ENCODE measurements at regions not wholly inside any gene's neighbourhood (a gene's known extent, or its start where the extent isn't known, plus 50 kb on each side); places are given as distances from the start of the nearest gene placed in this dataset.
A peak's percentile ranks its signal among the peaks of the same experiment; 100 is the strongest.

DNA sequence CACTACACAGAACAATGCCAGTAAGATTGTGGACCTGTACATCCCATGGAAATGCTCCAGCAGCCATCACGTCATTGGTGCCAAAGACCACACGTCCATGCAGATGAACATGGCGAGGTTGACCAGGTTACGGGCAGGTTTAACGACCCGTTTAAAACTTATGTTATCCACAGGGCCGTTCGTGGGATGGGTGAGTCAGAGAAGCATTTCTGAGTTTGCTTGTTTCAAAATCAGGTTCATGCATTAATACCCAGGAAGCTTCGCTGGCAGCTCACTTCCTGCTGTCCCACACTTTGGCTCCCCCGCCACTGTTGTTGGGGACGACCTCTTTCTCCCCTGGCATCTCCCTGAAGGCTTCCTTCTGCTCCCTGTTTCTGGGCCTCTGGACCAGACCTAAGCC is 194.1 kb downstream of the USP12 start:
- ATAC-seq = no peak
- no peaks in the 10 kb centered on the region for H3K9me3 ChIP-seq
- H3K36me3 ChIP-seq = no peaks in the 10 kb centered on the region
- no peak overlapping the region for H3K27ac ChIP-seq
- no peak for DNase-seq
- TF ChIP-seq CTCF (IDR thresholded peaks at IDR 0.05) = no peak
- intact Hi-C loops (cut with DNase I) = no loop called here
- H3K4me1 ChIP-seq = peaks cover 2% of the 10 kb centered on the region
- no peak overlapping the region for H3K4me3 ChIP-seq
- no peaks in the 10 kb centered on the region for H3K27me3 ChIP-seq (ENCODE audit: low read depth)

DNA sequence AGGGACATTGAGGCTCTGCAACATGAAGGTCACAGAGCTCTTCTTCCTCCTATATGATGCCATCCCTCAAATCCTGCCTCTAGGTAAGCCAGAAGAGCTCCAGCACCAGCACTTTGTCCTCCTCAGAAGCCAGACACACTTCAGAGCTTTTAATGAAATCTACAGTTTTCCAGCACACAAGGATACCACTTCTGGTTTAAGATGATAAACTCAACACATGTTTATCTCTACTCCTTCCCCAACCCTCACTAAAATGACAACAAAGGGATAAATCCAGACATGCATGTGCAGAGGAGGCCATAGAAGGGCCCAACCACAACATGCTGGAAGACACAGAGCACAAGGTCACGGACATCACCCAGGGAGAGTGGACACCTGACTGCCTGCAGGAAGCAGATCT is 195.3 kb downstream of the USP12 start:
- no peak for TF ChIP-seq CTCF (IDR thresholded peaks at IDR 0.05)
- ATAC-seq = no peak

GRCh38 chr13:26973946-26974345 is 197.7 kb downstream of the USP12 start:
- peaks cover under 1% of the 10 kb centered on the region for H3K4me1 ChIP-seq
- DNase-seq = peak; percentile 18
- TF ChIP-seq CTCF (IDR thresholded peaks at IDR 0.05) = no peak
- ATAC-seq = no peak
- no peak overlapping the region for H3K4me3 ChIP-seq
- intact Hi-C loops (cut with DNase I) = no loop called here
- H3K9me3 ChIP-seq = no peaks in the 10 kb centered on the region
- no peaks in the 10 kb centered on the region for H3K27me3 ChIP-seq (ENCODE audit: low read depth)
- no peaks in the 10 kb centered on the region for H3K36me3 ChIP-seq
- H3K27ac ChIP-seq = no peak overlapping the region

More for the DNA sequence above, 195.3 kb downstream of the USP12 start:
- Histone ChIP-seq H3K9me3 (no peaks in the 10 kb centered on the region), H3K27ac (no peak overlapping the region), H3K27me3 (ENCODE audit: low read depth) (no peaks in the 10 kb centered on the region), H3K4me1 (no peaks in the 10 kb centered on the region), H3K4me3 (no peak overlapping the region), H3K36me3 (no peaks in the 10 kb centered on the region)
- no peak for DNase-seq
- intact Hi-C loops (cut with DNase I) = no loop called here

DNA sequence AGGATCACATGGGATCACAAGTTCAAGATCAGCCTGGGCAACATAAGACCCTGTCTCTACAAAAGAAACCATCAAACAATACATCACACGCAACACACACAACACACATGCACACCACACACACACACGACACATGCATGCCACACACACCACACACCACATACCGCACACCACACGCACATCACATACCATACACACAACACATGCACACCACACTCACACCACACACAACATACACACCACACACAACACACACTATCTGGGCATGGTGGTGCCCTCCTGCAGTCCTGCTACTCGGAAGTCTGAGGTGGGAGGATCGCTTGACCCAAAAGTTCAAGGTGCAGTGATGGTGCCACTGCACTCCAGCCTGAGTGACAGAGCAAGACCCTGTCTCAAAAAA is 198.3 kb downstream of the USP12 start:
- Histone ChIP-seq H3K4me3 (no peak overlapping the region), H3K9me3 (no peaks in the 10 kb centered on the region), H3K27ac (no peak overlapping the region), H3K4me1 (peaks cover 7% of the 10 kb centered on the region), H3K27me3 (ENCODE audit: low read depth) (no peaks in the 10 kb centered on the region), H3K36me3 (no peaks in the 10 kb centered on the region)
- no peak for DNase-seq
- no peak for TF ChIP-seq CTCF (IDR thresholded peaks at IDR 0.05)
- intact Hi-C loops (cut with DNase I) = no loop called here
- no peak for ATAC-seq

DNA sequence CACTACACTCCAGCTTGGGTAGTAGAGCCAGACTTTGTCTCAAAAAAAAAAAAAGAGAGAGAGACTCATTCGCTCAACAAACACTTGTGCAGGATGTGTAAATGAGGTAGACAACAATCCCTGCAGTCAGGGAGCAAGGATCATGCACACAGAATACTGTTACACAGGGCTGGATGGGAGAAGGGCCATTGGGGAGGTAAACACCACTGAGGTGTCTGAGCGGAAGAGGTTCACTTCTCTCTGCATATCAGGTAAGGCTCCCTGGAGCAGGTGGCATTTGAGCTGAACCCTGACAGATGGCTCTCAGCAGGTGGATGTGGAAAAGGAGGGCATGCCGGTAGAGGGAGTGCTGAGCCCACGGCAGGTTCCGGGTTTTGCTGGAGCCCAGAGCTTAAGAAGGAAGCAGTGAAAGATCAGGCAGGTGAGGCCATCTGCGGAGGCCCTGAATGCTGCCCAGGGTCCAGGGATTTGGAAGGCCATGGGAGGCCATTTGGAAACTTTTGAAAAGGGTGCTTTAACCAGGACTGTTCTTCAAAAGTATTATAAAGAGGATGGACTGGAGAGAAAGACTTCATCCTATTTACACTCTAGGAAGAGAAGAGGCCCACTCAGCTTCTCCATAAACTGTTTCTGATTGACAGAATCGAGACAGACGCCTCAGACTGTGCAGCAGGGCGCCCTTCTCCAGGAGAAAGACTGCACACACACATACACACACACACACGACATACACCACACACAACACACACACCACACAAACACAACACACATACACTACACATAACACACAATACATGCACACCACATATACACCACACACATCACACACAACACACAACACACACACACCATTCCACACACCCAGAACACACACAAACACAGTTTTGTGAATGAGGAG is 199.4 kb downstream of the USP12 start:
- no peak overlapping the region for H3K27ac ChIP-seq
- no peaks in the 10 kb centered on the region for H3K27me3 ChIP-seq (ENCODE audit: low read depth)
- no peak overlapping the region for H3K4me3 ChIP-seq
- DNase-seq (peak; percentile 60), ATAC-seq (peak; percentile 72 to 76)
- H3K36me3 ChIP-seq = no peaks in the 10 kb centered on the region
- peak; percentile 38 for TF ChIP-seq CTCF (IDR thresholded peaks at IDR 0.05)
- H3K4me1 ChIP-seq = peaks cover 8% of the 10 kb centered on the region
- H3K9me3 ChIP-seq = no peaks in the 10 kb centered on the region
- intact Hi-C loops (cut with DNase I) = no loop called here

Data from lower lobe of right lung (tissue), 2 donors.